Gastrocnemius medialis (tissue), 4 donors: ENCODE measurements at regions not wholly inside any gene's neighbourhood (a gene's known extent, or its start where the extent isn't known, plus 50 kb on each side); places are given as distances from the start of the nearest gene placed in this dataset.

Experiments
- ATAC-seq, 2 donors: fragments of 150-250 bp; one replicate each; pipeline ENCODE4 v1.9.1; 2016
- DNase-seq, 2 donors: peaks; one replicate each; pipeline ENCODE4 v3.0.0-alpha.2; 2019
- H3K27ac ChIP-seq, 4 donors: fragments of 200-600 bp; sonication (generic); 1 replicate in 1 of 4; 2 replicates in 3 of 4; pipeline ENCODE4 v1.5.1; 2016 to 2018; ENCODE audit warnings: mild to moderate bottlenecking in 2 of 4, moderate library complexity in 1 of 4
- H3K27me3 ChIP-seq, 3 donors: fragments of 200-600 bp; sonication (generic) in 2 of 3; 1 replicate in 1 of 3; 2 replicates in 2 of 3; pipeline versions ENCODE4 v1.5.1 to v1.6.0; 2016 to 2019; ENCODE audit warnings: mild to moderate bottlenecking in 1 of 3, moderate library complexity in 1 of 3
- H3K36me3 ChIP-seq, 2 donors: fragments of 200-600 bp; sonication (generic) in 1 of 2; one replicate each; pipeline ENCODE4 v1.5.1; 2017 to 2018
- H3K4me1 ChIP-seq, 2 donors: fragments of 200-600 bp; sonication (generic) in 1 of 2; one replicate each; pipeline ENCODE4 v1.5.1; 2016 to 2017; ENCODE audit warnings: mild to moderate bottlenecking in 2 of 2
- H3K4me3 ChIP-seq, 4 donors: fragments of 200-600 bp; sonication (generic) in 3 of 4; 1 replicate in 1 of 4; 2 replicates in 3 of 4; pipeline ENCODE4 v1.5.1; 2016 to 2019; ENCODE audit warnings: mild to moderate bottlenecking in 2 of 4
- H3K9me3 ChIP-seq, 3 donors: fragments of 200-600 bp; sonication (generic) in 2 of 3; 1 replicate in 1 of 3; 2 replicates in 2 of 3; pipeline ENCODE4 v1.5.1; 2016 to 2019
- POLR2A ChIP-seq, 2 donors: fragments of 450-650 bp; IDR thresholded peaks; one replicate each; pipeline ENCODE4 v1.6.1; 2017; ENCODE audit warnings: antibody characterized with exemption in 2 of 2, mild to moderate bottlenecking in 2 of 2, moderate library complexity in 2 of 2
- in situ Hi-C, 4 donors: fragments of 200-750 bp; cut with MboI; loops; one replicate each; pipeline versions ENCODE4 v1.15.0 to v1.8.0; 2017; ENCODE audit warnings: low sequenced_read_pairs in 4 of 4
- intact Hi-C: fragments of 100-400 bp; cut with DNase I; formaldehyde crosslinking; loops from one replicate; pipeline ENCODE4 v1.15.1; 2023; ENCODE audit warnings: low total_unique reads
- TF ChIP-seq, protein P1 (sequence below), 5 experiments: fragments of 450-650 bp in 3 of 5; fragments of 200-600 bp in 2 of 5; sonication (generic) in 2 of 5; IDR thresholded peaks in 4 of 5; conservative IDR thresholded peaks in 1 of 5; 1 replicate in 4 of 5; 2 replicates in 1 of 5; pipeline ENCODE4 v1.5.1; 2016 to 2019; ENCODE audit warnings: antibody characterized with exemption in 5 of 5, mild to moderate bottlenecking in 3 of 5, moderate library complexity in 3 of 5

DNA sequence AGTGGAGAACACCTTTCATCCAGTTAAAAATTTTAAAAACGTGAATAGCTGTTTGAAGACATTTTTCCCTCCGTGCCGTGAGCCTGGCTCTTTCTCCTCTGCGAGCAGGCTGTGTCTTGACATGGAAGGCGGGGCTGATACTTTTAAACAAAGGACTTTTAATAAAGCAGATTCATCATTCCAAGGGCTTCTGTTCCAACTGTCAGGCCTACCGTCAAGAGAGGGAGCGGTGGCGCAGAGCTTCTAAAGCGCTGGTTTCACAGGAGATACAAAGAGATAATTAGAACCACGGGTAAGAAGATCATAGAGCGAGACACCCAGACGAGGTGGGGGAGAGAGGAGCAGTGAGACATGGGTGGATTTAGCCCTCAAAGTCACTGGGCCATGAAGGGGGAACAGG is 247.4 kb upstream of the C1orf174 start:
- no peaks in the 10 kb centered on the region for H3K27me3 ChIP-seq
- DNase-seq (no peak), ATAC-seq (no peak)
- H3K4me1 ChIP-seq = no peaks in the 10 kb centered on the region
- H3K4me3 ChIP-seq = no peak overlapping the region
- H3K9me3 ChIP-seq = no peaks in the 10 kb centered on the region
- intact Hi-C loops = no loop called here
- in situ Hi-C loops = no loop called here
- H3K36me3 ChIP-seq = no peaks in the 10 kb centered on the region
- H3K27ac ChIP-seq = no peak overlapping the region
- TF ChIP-seq, protein P1, sequence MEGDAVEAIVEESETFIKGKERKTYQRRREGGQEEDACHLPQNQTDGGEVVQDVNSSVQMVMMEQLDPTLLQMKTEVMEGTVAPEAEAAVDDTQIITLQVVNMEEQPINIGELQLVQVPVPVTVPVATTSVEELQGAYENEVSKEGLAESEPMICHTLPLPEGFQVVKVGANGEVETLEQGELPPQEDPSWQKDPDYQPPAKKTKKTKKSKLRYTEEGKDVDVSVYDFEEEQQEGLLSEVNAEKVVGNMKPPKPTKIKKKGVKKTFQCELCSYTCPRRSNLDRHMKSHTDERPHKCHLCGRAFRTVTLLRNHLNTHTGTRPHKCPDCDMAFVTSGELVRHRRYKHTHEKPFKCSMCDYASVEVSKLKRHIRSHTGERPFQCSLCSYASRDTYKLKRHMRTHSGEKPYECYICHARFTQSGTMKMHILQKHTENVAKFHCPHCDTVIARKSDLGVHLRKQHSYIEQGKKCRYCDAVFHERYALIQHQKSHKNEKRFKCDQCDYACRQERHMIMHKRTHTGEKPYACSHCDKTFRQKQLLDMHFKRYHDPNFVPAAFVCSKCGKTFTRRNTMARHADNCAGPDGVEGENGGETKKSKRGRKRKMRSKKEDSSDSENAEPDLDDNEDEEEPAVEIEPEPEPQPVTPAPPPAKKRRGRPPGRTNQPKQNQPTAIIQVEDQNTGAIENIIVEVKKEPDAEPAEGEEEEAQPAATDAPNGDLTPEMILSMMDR (IDR thresholded peaks at IDR 0.05 in 4 of 5, conservative IDR thresholded peaks at IDR 0.05 in 1 of 5) = no peak
- no peak for TF ChIP-seq POLR2A (IDR thresholded peaks at IDR 0.05)

DNA sequence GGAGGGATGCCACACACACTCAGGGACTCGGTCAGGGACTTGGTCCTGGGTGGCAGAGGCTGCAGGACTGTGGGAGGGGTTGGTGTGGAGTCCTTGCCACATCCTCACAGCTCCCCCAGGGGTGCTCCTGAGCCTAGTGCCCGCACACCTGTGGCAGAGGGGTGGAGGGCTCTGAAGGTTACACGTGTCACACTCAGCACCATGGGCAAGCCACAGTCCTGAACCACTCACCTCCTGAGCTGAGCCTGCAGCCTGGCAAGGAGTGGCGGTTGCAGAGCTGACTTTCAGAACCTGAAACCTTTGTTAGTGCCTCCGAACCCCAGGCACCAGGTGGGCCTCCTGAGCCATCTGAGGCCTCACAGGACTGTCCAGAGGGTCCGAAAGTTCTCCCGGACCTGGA is 249.2 kb upstream of the C1orf174 start:
- TF ChIP-seq POLR2A (IDR thresholded peaks at IDR 0.05) = no peak
- TF ChIP-seq, protein P1 (IDR thresholded peaks at IDR 0.05 in 4 of 5, conservative IDR thresholded peaks at IDR 0.05 in 1 of 5) = no peak
- in situ Hi-C loops (no loop called here), intact Hi-C loops (no loop called here)
- no peaks in the 10 kb centered on the region for H3K36me3 ChIP-seq
- H3K27me3 ChIP-seq = no peaks in the 10 kb centered on the region
- H3K27ac ChIP-seq = no peak overlapping the region
- H3K4me3 ChIP-seq = no peak overlapping the region
- ATAC-seq (no peak), DNase-seq (no peak)
- no peaks in the 10 kb centered on the region for H3K9me3 ChIP-seq
- no peaks in the 10 kb centered on the region for H3K4me1 ChIP-seq

DNA sequence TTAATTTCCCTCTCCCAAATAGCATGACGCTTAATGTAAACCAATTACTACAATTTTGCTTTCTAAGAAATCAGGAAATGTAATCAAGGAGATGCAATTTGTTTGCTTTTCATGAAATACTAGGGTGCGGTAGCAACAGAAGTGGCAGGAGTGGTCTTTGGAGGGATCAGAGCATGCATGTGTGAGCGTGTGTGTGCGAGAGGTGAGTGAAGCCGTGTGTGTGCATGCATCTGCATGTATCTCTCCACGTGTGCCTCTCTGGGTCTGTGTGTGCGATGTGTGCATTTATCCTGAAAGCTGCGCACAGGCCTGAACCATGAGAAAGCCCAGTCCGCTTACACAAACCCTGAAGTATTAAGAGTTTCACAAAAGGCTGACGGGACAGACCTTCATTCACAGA is 249.8 kb upstream of the C1orf174 start:
- no peaks in the 10 kb centered on the region for H3K9me3 ChIP-seq
- ATAC-seq (no peak), DNase-seq (no peak)
- TF ChIP-seq POLR2A (IDR thresholded peaks at IDR 0.05) = no peak
- TF ChIP-seq, protein P1 (IDR thresholded peaks at IDR 0.05 in 4 of 5, conservative IDR thresholded peaks at IDR 0.05 in 1 of 5) = no peak
- H3K36me3 ChIP-seq = no peaks in the 10 kb centered on the region
- no peaks in the 10 kb centered on the region for H3K27me3 ChIP-seq
- no peak overlapping the region for H3K4me3 ChIP-seq
- no peaks in the 10 kb centered on the region for H3K4me1 ChIP-seq
- no peak overlapping the region for H3K27ac ChIP-seq
- in situ Hi-C loops = no loop called here
- intact Hi-C loops = no loop called here

DNA sequence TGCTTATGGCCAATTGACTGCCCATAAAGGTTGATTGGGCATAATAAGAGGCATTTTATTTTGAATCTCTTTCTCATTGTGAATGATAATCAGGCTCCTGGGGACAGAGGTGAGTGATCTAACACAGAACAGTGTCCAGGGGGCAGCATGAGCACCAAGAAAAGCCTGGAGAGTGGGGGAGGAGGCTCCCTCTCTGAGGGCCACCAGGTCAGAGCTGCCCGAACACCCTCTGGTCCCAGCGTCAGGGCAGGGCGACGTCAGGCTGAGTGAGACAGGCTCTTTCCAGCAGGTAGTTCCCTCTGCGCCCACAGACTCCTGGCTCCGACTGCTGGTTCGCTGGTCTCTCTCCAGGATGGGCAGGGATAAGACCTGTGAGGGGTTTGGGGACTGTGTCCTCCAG is 250.2 kb upstream of the C1orf174 start:
- DNase-seq (no peak), ATAC-seq (no peak)
- Histone ChIP-seq H3K36me3 (no peaks in the 10 kb centered on the region), H3K4me3 (no peak overlapping the region), H3K27ac (no peak overlapping the region), H3K4me1 (no peaks in the 10 kb centered on the region), H3K9me3 (no peaks in the 10 kb centered on the region), H3K27me3 (no peaks in the 10 kb centered on the region)
- intact Hi-C loops = no loop called here
- no peak for TF ChIP-seq POLR2A (IDR thresholded peaks at IDR 0.05)
- TF ChIP-seq, protein P1 (IDR thresholded peaks at IDR 0.05 in 4 of 5, conservative IDR thresholded peaks at IDR 0.05 in 1 of 5) = no peak
- in situ Hi-C loops = no loop called here

DNA sequence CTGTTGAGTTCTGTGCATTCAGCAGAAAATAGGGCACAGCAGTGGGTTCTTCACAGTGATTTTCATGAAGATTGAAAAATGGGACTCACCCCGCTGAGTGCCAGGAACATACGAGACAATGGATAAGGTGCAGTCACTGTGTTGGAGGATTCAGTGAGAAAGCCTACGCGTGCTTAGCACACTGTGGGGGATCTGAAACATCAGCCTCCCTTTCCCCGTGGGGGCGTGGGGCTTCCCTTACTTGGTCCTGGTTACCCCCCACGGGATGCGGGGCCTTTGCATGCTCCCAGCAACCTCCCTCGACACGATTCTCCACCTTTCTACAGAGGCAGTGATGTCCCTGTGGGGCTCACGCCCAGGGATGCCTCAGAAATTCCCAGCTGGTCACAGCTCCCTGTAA is 252.2 kb upstream of the C1orf174 start:
- no peaks in the 10 kb centered on the region for H3K9me3 ChIP-seq
- no peaks in the 10 kb centered on the region for H3K27me3 ChIP-seq
- H3K4me1 ChIP-seq = no peaks in the 10 kb centered on the region
- in situ Hi-C loops (no loop called here), intact Hi-C loops (no loop called here)
- H3K27ac ChIP-seq = no peak overlapping the region
- no peak for DNase-seq
- H3K36me3 ChIP-seq = no peaks in the 10 kb centered on the region
- no peak overlapping the region for H3K4me3 ChIP-seq
- no peak for TF ChIP-seq POLR2A (IDR thresholded peaks at IDR 0.05)
- TF ChIP-seq, protein P1 (IDR thresholded peaks at IDR 0.05 in 4 of 5, conservative IDR thresholded peaks at IDR 0.05 in 1 of 5) = no peak
- ATAC-seq = no peak
